Gastrocnemius medialis (tissue), 4 donors: ENCODE measurements at regions not wholly inside any gene's neighbourhood (a gene's known extent, or its start where the extent isn't known, plus 50 kb on each side); places are given as distances from the start of the nearest gene placed in this dataset.

ENCODE experiments used
- ATAC-seq, 2 donors: fragments of 150-250 bp; one replicate each; pipeline ENCODE4 v1.9.1; 2016
- DNase-seq, 2 donors: peaks; one replicate each; pipeline ENCODE4 v3.0.0-alpha.2; 2019
- H3K27ac ChIP-seq, 4 donors: fragments of 200-600 bp; sonication (generic); 1 replicate in 1 of 4; 2 replicates in 3 of 4; pipeline ENCODE4 v1.5.1; 2016 to 2018; ENCODE audit warnings: mild to moderate bottlenecking in 2 of 4, moderate library complexity in 1 of 4
- H3K27me3 ChIP-seq, 3 donors: fragments of 200-600 bp; sonication (generic) in 2 of 3; 1 replicate in 1 of 3; 2 replicates in 2 of 3; pipeline versions ENCODE4 v1.5.1 to v1.6.0; 2016 to 2019; ENCODE audit warnings: mild to moderate bottlenecking in 1 of 3, moderate library complexity in 1 of 3
- H3K36me3 ChIP-seq, 2 donors: fragments of 200-600 bp; sonication (generic) in 1 of 2; one replicate each; pipeline ENCODE4 v1.5.1; 2017 to 2018
- H3K4me1 ChIP-seq, 2 donors: fragments of 200-600 bp; sonication (generic) in 1 of 2; one replicate each; pipeline ENCODE4 v1.5.1; 2016 to 2017; ENCODE audit warnings: mild to moderate bottlenecking in 2 of 2
- H3K4me3 ChIP-seq, 4 donors: fragments of 200-600 bp; sonication (generic) in 3 of 4; 1 replicate in 1 of 4; 2 replicates in 3 of 4; pipeline ENCODE4 v1.5.1; 2016 to 2019; ENCODE audit warnings: mild to moderate bottlenecking in 2 of 4
- H3K9me3 ChIP-seq, 3 donors: fragments of 200-600 bp; sonication (generic) in 2 of 3; 1 replicate in 1 of 3; 2 replicates in 2 of 3; pipeline ENCODE4 v1.5.1; 2016 to 2019
- CTCF ChIP-seq, 5 experiments: fragments of 450-650 bp in 3 of 5; fragments of 200-600 bp in 2 of 5; sonication (generic) in 2 of 5; IDR thresholded peaks in 4 of 5; conservative IDR thresholded peaks in 1 of 5; 1 replicate in 4 of 5; 2 replicates in 1 of 5; pipeline ENCODE4 v1.5.1; 2016 to 2019; ENCODE audit warnings: antibody characterized with exemption in 5 of 5, mild to moderate bottlenecking in 3 of 5, moderate library complexity in 3 of 5
- POLR2A ChIP-seq, 2 donors: fragments of 450-650 bp; IDR thresholded peaks; one replicate each; pipeline ENCODE4 v1.6.1; 2017; ENCODE audit warnings: antibody characterized with exemption in 2 of 2, mild to moderate bottlenecking in 2 of 2, moderate library complexity in 2 of 2
- in situ Hi-C, 4 donors: fragments of 200-750 bp; cut with MboI; loops; one replicate each; pipeline versions ENCODE4 v1.15.0 to v1.8.0; 2017; ENCODE audit warnings: low sequenced_read_pairs in 4 of 4
- intact Hi-C: fragments of 100-400 bp; cut with DNase I; formaldehyde crosslinking; loops from one replicate; pipeline ENCODE4 v1.15.1; 2023; ENCODE audit warnings: low total_unique reads

GRCh38 chr22:48516571-48516970, 1311.1 kb downstream of the BRD1 start:
- no peak overlapping the region for H3K4me3 ChIP-seq
- DNase-seq (no peak), ATAC-seq (no peak)
- no peak for TF ChIP-seq CTCF (IDR thresholded peaks at IDR 0.05 in 4 of 5, conservative IDR thresholded peaks at IDR 0.05 in 1 of 5)
- H3K27ac ChIP-seq, result no peak overlapping the region
- H3K27me3 ChIP-seq, result no peaks in the 10 kb centered on the region
- H3K36me3 ChIP-seq, result no peaks in the 10 kb centered on the region
- intact Hi-C loops (no loop called here), in situ Hi-C loops (loop anchor here in 1 of 4 donors (25.0 kb wide), 1 partner anchor 104 kb away; no protein-coding TSS in a partner anchor)
- no peaks in the 10 kb centered on the region for H3K4me1 ChIP-seq
- H3K9me3 ChIP-seq, result no peaks in the 10 kb centered on the region

GRCh38 chr22:48515571-48516200, 1312.0 kb downstream of the BRD1 start:
- DNase-seq (no peak), ATAC-seq (no peak)
- Histone ChIP-seq H3K27ac (no peak overlapping the region), H3K4me3 (no peak overlapping the region), H3K9me3 (no peaks in the 10 kb centered on the region), H3K27me3 (no peaks in the 10 kb centered on the region), H3K4me1 (no peaks in the 10 kb centered on the region), H3K36me3 (no peaks in the 10 kb centered on the region)
- in situ Hi-C loops (loop anchor here in 1 of 4 donors (25.0 kb wide), 1 partner anchor 103 kb away; no protein-coding TSS in a partner anchor), intact Hi-C loops (no loop called here)
- TF ChIP-seq CTCF (IDR thresholded peaks at IDR 0.05 in 4 of 5, conservative IDR thresholded peaks at IDR 0.05 in 1 of 5) (no peak), POLR2A (IDR thresholded peaks at IDR 0.05) (no peak)

GRCh38 chr22:48513929-48514328, 1313.7 kb downstream of the BRD1 start:
- DNase-seq (no peak), ATAC-seq (no peak)
- no peaks in the 10 kb centered on the region for H3K27me3 ChIP-seq
- no peaks in the 10 kb centered on the region for H3K4me1 ChIP-seq
- TF ChIP-seq CTCF (IDR thresholded peaks at IDR 0.05 in 4 of 5, conservative IDR thresholded peaks at IDR 0.05 in 1 of 5), result no peak
- TF ChIP-seq POLR2A (IDR thresholded peaks at IDR 0.05), result no peak
- no peak overlapping the region for H3K4me3 ChIP-seq
- H3K9me3 ChIP-seq, result no peaks in the 10 kb centered on the region
- intact Hi-C loops, result no loop called here
- no peak overlapping the region for H3K27ac ChIP-seq
- in situ Hi-C loops, result loop anchor here in 1 of 4 donors (25.0 kb wide), 1 partner anchor 102 kb away; no protein-coding TSS in a partner anchor
- no peaks in the 10 kb centered on the region for H3K36me3 ChIP-seq

- Histone ChIP-seq H3K36me3 (no peaks in the 10 kb centered on the region), H3K9me3 (no peaks in the 10 kb centered on the region), H3K4me1 (no peaks in the 10 kb centered on the region), H3K27ac (no peak overlapping the region), H3K4me3 (no peak overlapping the region), H3K27me3 (no peaks in the 10 kb centered on the region)
- DNase-seq, result no peak
- TF ChIP-seq CTCF (IDR thresholded peaks at IDR 0.05 in 4 of 5, conservative IDR thresholded peaks at IDR 0.05 in 1 of 5), result no peak
- TF ChIP-seq POLR2A (IDR thresholded peaks at IDR 0.05), result no peak
- in situ Hi-C loops (loop anchor here in 1 of 4 donors (25.0 kb wide), 1 partner anchor 101 kb away; no protein-coding TSS in a partner anchor), intact Hi-C loops (no loop called here)
- ATAC-seq, result no peak
Observed at GRCh38 chr22:48513446-48513845, 1314.2 kb downstream of the BRD1 start.
